HG03064 (cell line): ENCODE measurements at regions not wholly inside any gene's neighbourhood (a gene's known extent, or its start where the extent isn't known, plus 50 kb on each side); places are given as distances from the start of the nearest gene placed in this dataset.
"Not testable (repeated sequence)": the region's sequence is repeated elsewhere in the genome, so short reads cannot be mapped to it uniquely, and the experiment has no call there.

Source experiments
- ATAC-seq: cut with Tn5 transposase; IDR thresholded peaks from one replicate; pipeline ENCODE4 v1.9.1; 2021; ENCODE audit warnings: low read depth; ENCODE audit not compliant: unreplicated experiment

DNA sequence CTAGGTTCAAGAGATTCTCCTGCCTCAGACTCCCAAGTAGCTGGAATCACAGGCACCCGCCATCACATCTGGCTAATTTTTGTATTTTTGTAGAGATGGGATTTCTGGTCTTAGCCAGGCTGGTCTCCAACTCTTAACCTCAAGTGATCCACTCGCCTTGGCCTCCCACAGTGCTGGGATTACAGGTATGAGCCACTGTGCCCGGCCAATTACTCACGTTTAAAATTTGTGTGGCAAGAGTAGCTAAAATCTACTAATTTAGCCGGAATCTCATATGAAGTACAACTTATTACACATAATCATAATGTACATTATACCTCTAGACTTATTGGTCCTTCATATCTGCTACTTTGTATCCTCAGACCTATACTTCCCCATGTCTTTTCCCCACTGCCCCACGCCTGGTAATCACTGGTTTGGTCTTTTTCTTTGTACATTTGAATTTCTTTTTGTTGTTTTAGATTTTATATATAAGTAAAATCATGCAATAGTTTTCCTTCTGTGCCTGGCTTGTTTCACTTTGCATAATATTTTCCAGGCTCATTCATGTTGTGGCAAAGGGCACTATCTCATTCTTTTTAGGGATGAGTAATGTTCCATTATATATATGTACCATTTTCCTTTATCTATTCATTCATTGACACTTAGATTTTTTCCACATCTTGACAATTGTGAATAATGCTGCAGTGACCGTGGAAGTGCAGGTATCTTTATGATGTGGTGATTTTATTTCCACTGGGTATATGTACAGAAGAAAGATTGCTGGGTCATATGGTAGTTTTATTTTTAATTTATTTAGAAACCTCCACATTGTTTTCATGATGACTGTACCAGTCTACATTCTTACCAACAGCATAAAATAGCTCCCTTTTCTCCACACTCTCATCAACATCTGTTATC, 605.0 kb upstream of the CBLB start:
- no peak for ATAC-seq

DNA sequence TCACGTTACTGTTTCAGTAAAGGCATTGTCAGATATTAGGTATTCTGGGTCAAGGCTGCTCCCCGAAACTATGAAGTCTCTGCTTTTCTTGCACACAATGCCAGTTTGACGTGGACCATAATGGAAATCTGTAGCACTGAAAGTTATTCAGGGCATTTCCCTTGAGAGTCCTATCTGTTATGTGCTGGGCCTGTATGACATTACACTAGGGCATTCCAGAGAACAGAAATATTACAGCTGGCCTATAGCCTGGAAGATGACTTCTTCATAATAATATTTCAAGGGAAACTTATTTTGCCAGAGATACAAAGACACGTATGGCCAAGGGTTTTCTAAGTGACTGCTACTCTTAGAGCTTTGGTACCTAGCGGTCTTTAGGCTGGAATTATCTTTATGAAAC, 613.6 kb upstream of the CBLB start:
- ATAC-seq: no peak

DNA sequence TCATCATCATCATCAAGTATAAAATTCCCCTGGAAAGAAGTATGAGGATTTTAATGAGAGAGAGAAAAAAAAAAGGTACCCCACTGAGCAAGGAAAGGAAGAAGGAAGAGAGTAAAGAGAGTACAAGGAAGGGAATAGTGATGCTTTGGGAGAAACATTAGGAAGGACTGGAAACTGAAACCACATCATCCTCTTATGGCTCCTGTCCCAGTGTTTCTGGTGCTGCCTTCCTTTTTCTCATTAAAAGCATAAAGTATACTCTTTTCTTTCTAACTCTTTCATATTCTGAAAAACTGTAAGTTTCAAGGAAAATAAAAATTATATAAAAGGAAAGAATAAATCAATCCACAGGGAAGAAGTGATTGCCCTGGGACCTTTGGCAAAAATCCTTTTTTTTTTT, 616.4 kb upstream of the CBLB start:
- ATAC-seq: no peak

- no peak for ATAC-seq
Observed at GRCh38 chr3:106485802-106486201, 617.0 kb upstream of the CBLB start.

DNA sequence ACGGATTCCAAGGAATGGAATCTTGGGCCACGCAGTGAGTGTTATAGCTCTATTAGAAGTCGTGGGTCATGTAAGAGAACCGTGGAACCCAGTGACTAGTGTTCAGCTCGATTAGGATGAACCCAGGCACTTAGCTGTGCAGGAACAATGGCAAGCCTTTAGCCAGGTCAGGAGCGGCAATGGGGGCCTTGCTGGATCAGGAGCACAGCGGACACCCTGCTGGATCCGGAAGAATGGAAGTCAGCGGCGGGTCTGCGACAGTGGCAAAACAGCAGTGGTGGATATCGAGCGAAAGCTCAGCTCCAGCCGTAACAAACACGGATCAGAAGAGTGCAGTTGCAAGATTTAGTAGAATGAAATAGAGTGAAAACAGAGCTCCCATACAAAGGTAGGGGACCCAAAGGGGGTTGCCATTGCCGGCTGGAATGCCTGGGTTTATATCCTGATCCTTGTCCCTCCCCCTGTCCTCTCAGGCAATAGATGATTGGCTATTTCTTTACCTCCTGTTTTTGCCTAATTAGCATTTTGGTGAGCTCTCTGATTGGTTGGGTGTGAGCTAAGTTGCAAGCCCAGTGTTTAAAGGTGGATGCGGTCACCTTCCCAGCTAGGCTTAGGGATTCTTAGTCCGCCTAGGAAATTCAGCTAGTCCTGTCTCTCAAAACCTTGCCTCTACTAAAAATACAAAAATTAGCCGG, 618.3 kb upstream of the CBLB start:
- ATAC-seq: not testable (repeated sequence)

DNA sequence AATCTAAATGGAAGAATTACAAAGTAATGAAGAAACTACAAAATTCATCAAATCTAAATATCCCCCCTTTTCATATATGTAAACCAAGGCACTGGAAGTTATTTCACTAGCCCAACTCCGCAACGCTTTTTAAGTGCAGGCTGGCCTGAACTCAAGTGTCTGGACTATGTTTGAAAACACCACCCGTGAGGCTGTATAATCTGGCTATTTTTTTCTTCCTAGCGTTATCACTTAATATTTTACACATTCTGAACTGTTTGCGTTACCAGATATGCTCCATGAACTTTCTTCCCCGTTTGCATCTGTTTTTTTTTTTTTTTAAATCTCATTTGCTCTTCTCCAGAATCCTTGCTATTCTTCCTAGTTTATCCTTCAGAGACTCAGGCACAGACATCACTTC, 619.5 kb upstream of the CBLB start:
- ATAC-seq: no peak

GRCh38 chr3:106491796-106492195, 623.0 kb upstream of the CBLB start:
- ATAC-seq: no peak

DNA sequence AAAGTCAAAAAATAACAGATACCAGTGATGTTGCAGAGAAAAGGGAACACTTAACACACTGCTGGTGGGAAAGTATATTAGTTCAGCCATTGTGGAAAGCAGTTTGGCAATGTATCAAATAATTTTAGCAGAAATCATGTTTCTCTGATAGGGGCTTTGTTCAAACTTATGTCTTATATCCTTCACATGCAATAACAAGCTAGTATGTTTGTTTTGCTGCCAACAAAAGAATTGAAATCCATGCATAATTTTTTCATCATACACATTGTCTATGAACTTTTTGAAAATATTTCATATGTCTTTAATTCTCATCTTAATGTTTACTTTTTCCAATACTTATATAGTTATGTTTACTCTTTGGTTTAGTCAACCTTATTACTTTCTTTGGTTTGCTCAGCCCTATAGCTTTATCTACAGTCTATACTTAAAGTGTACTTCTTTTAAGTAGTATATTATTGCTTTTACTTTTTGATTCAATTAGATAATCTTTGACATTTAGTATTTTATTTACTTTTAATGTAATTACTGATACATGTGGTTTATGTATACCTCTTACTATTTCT, 639.6 kb upstream of the CBLB start:
- no peak for ATAC-seq

- ATAC-seq: no peak
Observed at GRCh38 chr3:106510206-106510605, 641.4 kb upstream of the CBLB start.

DNA sequence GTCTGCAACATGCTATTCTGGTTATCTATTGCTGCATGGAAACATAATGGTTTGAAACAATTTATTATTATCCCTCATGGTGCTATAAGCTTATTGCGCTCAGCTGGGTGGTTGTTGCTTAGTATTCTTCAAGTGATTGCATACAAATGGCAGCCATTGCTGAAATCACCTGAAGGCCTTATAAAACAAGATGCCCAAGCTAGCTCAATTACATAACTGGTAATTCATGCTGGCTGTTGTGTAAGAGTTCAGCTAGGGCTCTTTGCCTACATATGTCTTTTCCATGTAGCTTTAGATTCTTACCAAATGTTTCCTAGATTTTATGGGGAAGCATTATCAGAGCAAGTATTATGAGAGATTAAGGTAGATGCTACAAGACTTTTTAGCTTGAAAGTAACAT, 644.0 kb upstream of the CBLB start:
- ATAC-seq: no peak

DNA sequence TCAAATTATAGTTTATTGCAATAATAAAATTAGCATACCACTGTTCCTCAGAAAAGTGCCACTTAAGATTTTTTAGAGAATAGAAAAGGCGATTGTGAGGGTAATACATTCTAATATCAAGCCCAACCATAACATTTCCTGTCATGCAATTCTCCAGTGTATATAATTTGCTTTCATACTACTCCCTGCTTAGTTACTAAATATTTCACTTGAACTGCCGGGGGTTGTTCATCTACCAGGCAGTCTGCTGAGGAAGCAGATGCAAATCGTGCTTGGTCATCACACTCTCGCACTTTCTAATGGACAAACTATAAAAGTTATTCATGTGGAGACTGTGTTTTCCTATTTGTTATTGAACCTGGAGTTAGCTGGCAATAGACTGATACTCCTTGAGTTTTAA, 645.6 kb upstream of the CBLB start:
- ATAC-seq: no peak

GRCh38 chr3:106518516-106518915, 649.7 kb upstream of the CBLB start:
- no peak for ATAC-seq

DNA sequence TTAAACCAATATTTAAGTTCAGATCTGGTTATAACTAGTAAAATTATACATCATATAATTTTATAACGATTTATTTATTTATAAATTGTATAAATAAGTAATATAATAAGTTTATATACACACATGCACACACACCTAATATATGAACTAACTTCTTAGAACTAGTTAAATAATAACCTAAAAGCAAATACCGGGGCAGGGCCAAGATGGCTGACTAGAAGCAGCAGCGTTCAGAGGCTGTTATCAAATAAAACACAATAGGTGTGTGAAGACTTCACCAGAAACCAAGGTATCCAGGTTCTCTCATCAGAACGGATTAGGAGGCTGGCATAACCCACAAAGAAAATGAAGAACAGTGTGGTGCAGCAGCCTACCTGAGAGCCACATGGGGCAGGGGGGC, 653.6 kb upstream of the CBLB start:
- ATAC-seq: no peak

DNA sequence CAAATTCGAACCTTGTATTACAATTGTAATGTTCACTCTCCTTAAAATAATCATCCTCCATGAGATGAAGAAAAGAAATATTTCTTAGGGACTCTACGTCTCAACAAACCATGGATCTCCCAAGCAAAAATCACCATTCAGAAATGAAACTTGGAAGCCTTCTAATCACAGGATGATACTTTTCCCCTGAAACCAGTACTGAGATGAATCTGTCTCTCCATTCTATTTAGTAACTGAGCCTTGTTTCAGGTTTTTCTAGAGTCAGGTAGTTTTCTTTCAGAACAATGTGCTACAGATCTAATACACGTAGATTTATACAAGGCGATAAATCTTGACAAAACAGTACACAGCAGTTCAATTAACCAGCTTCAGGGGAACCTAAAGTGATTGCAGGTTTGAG, 660.1 kb upstream of the CBLB start:
- ATAC-seq: no peak

- no peak for ATAC-seq
Observed at GRCh38 chr3:106529738-106530137, 660.9 kb upstream of the CBLB start.

- ATAC-seq: no peak
Observed at GRCh38 chr3:106530367-106530766, 661.6 kb upstream of the CBLB start.

GRCh38 chr3:106531771-106532329, 663.0 kb upstream of the CBLB start:
- ATAC-seq: not testable (repeated sequence)

- ATAC-seq: no peak
Observed at GRCh38 chr3:106533093-106533787, 664.4 kb upstream of the CBLB start.

GRCh38 chr3:106533788-106534160, 665.0 kb upstream of the CBLB start:
- ATAC-seq: no peak

DNA sequence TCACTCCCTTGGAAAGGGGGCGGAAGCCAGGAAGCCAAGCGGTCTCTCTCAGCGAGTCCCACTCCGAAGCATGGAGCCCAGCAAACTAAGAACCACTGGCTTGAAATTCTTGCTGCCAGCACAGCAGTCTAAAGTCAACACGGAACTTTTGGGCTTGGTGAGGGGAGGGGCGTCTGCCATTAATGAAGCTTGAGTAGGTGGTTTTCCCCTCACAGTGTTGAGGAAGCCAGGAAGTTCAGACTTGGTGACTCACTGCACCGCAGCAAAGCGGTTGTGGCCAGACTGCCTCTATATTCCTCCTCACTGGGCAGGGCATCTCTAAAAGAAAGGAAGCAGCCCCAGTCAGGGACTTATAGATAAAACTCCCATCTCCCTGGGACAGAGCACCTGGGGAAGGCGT, 665.4 kb upstream of the CBLB start:
- ATAC-seq: no peak

GRCh38 chr3:106540743-106541142, 671.9 kb upstream of the CBLB start:
- ATAC-seq: no peak
